ENCODE measurements at regions not wholly inside any gene's neighbourhood (a gene's known extent, or its start where the extent isn't known, plus 50 kb on each side); places are given as distances from the start of the nearest gene placed in this dataset.

- Mint-ChIP-seq H3K4me1 (peaks cover 12% of the 10 kb centered on the region), H3K9me3 (no peaks in the 10 kb centered on the region), H3K36me3 (ENCODE audit: low read depth) (no peaks in the 10 kb centered on the region), H3K27ac (ENCODE audit: unreplicated experiment) (no peak overlapping the region), H3K4me3 (no peak overlapping the region), H3K27me3 (ENCODE audit: low read depth) (no peaks in the 10 kb centered on the region)
- TF ChIP-seq CTCF (conservative IDR thresholded peaks at IDR 0.05): no peak
- DNase-seq (ENCODE audit: low read depth, low spot score): no peak
Measured at GRCh38 chr5:96258692-96259091, 174.4 kb downstream of the PCSK1 start.

GRCh38 chr5:96257904-96258303, 175.1 kb downstream of the PCSK1 start:
- peaks cover 12% of the 10 kb centered on the region for H3K4me1 Mint-ChIP-seq
- H3K27me3 Mint-ChIP-seq (ENCODE audit: low read depth): no peaks in the 10 kb centered on the region
- TF ChIP-seq CTCF (conservative IDR thresholded peaks at IDR 0.05): no peak
- H3K36me3 Mint-ChIP-seq (ENCODE audit: low read depth): no peaks in the 10 kb centered on the region
- no peak overlapping the region for H3K27ac Mint-ChIP-seq (ENCODE audit: unreplicated experiment)
- no peak for DNase-seq (ENCODE audit: low read depth, low spot score)
- H3K9me3 Mint-ChIP-seq: no peaks in the 10 kb centered on the region
- no peak overlapping the region for H3K4me3 Mint-ChIP-seq

GRCh38 chr5:96256795-96257470, 176.1 kb downstream of the PCSK1 start:
- Mint-ChIP-seq H3K9me3 (no peaks in the 10 kb centered on the region), H3K4me3 (no peak overlapping the region), H3K27ac (ENCODE audit: unreplicated experiment) (no peak overlapping the region), H3K36me3 (ENCODE audit: low read depth) (no peaks in the 10 kb centered on the region), H3K4me1 (peaks cover 12% of the 10 kb centered on the region), H3K27me3 (ENCODE audit: low read depth) (no peaks in the 10 kb centered on the region)
- no peak for DNase-seq (ENCODE audit: low read depth, low spot score)
- no peak for TF ChIP-seq CTCF (conservative IDR thresholded peaks at IDR 0.05)

GRCh38 chr5:96254980-96255691, 177.9 kb downstream of the PCSK1 start:
- H3K4me1 Mint-ChIP-seq: peaks cover 12% of the 10 kb centered on the region
- TF ChIP-seq CTCF (conservative IDR thresholded peaks at IDR 0.05): no peak
- no peak for DNase-seq (ENCODE audit: low read depth, low spot score)
- H3K4me3 Mint-ChIP-seq: no peak overlapping the region
- H3K27ac Mint-ChIP-seq (ENCODE audit: unreplicated experiment): no peak overlapping the region
- no peaks in the 10 kb centered on the region for H3K27me3 Mint-ChIP-seq (ENCODE audit: low read depth)
- H3K9me3 Mint-ChIP-seq: no peaks in the 10 kb centered on the region
- H3K36me3 Mint-ChIP-seq (ENCODE audit: low read depth): no peaks in the 10 kb centered on the region

- Mint-ChIP-seq H3K36me3 (ENCODE audit: low read depth) (no peaks in the 10 kb centered on the region), H3K4me1 (peaks cover 18% of the 10 kb centered on the region), H3K4me3 (no peak overlapping the region), H3K9me3 (no peaks in the 10 kb centered on the region), H3K27me3 (ENCODE audit: low read depth) (no peaks in the 10 kb centered on the region), H3K27ac (ENCODE audit: unreplicated experiment) (no peak overlapping the region)
- no peak for TF ChIP-seq CTCF (conservative IDR thresholded peaks at IDR 0.05)
- no peak for DNase-seq (ENCODE audit: low read depth, low spot score)
Measured at GRCh38 chr5:96253140-96253539, 179.9 kb downstream of the PCSK1 start.

Data from neural crest cell (in vitro differentiated cells).